HG03025 (cell line): ENCODE measurements at regions not wholly inside any gene's neighbourhood (a gene's known extent, or its start where the extent isn't known, plus 50 kb on each side); places are given as distances from the start of the nearest gene placed in this dataset.

ENCODE experiments used
- ATAC-seq: cut with Tn5 transposase; IDR thresholded peaks from one replicate; pipeline ENCODE4 v1.9.1; 2021; ENCODE audit warnings: mild to moderate bottlenecking, moderate library complexity; ENCODE audit not compliant: unreplicated experiment, low FRiP score

DNA sequence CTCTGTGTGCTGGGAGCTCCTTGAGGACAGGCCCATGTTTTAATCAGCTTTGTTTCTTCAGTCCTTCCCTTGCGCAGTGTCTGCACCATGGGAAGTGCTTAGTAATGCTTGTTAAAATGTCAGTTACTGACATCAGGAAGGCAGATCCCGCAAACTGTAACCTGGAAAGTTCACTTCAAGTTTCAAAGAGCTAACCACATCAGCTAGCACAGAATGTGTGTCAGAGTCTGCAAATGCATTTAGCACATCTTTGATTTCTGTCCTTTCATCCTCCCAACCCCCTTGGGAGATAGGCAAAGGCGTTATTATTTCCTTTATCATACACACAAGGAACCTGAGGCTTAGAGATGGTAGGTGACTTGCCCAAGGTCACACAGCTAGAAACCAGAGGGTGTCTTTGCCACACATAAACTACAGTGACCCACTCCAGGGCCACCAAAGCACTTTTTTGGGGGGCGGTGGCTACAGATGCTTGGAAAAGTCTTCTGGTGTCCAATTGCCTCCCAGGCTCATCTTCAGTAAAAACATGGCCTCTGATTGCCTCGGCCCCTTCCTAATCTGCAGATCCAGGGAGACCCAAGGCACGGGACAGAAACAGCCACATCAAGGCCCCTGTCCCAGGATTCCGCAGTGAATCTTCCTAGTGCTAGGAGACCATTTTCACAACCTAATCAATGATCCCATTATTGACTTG lies 116.2 kb upstream of the GPR26 start:
- ATAC-seq: no peak

- no peak for ATAC-seq
Observed at GRCh38 chr10:123550675-123551096, 115.5 kb upstream of the GPR26 start.

DNA sequence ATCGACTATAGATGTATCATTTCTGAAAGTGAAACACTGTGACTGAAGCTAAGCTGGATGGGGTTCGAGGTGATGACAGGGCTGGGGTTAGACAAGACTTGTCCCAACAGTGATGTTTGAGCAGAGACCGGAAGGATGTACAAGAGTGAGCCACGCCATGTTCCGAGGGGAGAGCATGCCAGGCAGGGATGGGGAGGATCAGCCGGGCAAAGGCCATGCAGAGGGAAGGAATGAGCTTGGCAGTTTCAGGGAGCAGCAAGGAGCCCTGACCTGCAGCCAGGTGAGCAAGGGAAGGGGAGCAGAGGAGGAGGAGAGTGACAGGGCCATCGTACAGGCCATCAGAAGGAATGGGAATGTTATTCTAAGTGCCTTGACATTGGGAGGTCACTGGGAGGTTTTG lies 114.9 kb upstream of the GPR26 start:
- no peak for ATAC-seq

DNA sequence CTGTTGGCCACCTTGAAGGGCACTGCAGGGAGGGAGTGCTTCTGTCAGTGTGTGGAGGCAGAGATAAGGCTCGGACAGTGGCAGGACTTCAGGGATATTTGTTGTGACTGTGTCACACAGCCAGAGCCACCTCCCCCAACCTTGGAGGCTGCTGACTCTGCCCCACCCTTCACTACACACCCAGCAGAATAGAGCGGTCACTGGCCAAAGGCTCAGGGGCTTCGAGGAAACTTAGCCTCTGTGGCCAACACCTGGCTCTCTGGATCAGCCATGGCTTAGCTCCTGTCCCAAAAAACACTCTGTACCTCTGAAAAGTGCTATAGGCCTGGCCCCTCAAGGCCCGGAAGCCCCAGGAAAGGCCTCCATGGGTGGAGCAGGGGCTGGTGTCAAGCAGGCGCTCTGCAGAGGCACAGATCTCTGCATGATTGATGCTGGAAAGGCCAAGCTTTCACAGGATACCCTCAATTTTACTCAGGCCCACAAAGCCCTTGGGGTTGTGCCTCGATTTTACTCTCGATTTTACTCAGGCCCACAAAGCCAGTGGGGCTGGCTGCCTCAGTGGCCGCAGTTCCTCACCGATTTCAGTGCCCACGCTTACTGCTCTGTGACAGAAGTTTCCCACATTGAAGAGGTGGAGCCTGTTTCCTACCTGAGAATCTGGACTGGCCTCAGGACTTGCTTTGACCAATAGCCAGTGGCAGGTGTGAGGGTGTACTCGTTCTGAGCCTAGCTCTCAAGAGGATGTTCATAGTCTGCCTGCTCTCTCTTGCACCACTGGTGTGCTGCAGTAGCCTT lies 113.2 kb upstream of the GPR26 start:
- peak; percentile 53 for ATAC-seq

DNA sequence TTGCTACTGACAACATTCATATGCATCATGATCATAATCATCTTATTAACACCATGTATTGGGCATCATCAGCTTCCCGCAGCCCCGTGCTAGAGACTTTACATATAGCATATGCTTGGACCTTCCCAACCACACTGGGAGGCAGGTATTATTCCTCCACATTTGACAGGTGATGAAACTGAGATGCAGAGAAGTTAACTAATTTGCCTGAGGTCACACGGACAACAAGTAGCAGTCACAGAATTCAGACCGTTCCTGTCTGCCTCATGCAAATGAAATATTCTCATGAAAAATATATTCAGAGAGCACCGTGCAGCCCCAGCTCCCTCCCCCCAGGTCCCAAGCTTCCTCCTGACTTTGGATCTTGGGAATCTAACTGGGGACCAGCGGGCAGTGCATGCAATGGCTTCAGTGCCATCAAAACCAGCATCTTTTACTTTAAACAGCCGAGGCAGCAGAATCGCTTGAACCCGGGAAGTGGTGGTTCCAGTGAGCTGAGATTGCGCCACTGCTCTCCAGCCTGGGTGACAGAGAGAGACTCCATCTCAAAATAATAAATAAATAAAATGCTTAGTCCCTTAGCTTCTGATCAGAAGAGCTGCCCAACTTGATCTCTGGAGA lies 112.2 kb upstream of the GPR26 start:
- ATAC-seq: no peak

GRCh38 chr10:123554656-123555055 lies 111.5 kb upstream of the GPR26 start:
- no peak for ATAC-seq

- no peak for ATAC-seq
Observed at GRCh38 chr10:123555616-123556015, 110.5 kb upstream of the GPR26 start.

DNA sequence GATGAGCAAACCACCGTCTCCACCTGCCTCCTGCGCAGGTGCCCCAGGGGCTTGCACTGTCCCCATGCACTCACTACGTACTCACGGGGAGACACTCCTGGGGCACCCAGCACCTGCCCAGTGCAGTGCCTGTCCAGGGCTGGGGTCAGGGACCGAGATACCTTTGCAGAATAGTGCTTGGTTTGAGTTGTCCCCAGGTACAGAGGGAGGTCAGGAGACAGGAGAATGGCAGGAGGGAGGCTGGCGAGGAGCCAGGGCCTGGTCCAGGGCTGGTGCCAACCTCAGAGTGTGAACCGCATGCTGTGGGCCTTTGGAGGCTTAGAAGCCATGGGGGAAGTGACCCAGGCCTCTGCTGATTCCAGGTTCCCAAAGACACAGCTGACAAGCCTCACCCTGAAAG lies 110.1 kb upstream of the GPR26 start:
- no peak for ATAC-seq

DNA sequence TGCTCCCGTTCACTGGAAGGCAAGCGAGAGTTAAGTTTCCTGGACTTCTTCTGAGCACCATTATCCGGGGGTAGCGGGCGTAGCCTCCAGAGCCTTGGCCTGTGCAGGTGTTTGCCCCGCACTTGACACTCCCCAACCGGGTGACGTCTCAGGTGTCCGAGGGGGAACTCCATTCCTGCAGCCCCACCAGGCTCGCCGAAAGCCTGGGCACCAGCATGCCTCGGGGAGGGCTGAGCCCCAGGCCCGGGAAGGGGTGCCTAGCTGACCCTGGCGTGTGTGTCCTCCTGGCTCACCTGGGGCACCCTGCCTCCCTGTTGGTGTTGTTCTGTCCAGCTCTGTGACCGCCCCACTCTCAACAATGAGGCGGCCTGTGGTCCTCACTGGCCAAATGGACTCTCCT lies 109.4 kb upstream of the GPR26 start:
- ATAC-seq: no peak

GRCh38 chr10:123557366-123558108 lies 108.6 kb upstream of the GPR26 start:
- no peak for ATAC-seq

- ATAC-seq: no peak
Observed at GRCh38 chr10:123558651-123559050, 107.5 kb upstream of the GPR26 start.

DNA sequence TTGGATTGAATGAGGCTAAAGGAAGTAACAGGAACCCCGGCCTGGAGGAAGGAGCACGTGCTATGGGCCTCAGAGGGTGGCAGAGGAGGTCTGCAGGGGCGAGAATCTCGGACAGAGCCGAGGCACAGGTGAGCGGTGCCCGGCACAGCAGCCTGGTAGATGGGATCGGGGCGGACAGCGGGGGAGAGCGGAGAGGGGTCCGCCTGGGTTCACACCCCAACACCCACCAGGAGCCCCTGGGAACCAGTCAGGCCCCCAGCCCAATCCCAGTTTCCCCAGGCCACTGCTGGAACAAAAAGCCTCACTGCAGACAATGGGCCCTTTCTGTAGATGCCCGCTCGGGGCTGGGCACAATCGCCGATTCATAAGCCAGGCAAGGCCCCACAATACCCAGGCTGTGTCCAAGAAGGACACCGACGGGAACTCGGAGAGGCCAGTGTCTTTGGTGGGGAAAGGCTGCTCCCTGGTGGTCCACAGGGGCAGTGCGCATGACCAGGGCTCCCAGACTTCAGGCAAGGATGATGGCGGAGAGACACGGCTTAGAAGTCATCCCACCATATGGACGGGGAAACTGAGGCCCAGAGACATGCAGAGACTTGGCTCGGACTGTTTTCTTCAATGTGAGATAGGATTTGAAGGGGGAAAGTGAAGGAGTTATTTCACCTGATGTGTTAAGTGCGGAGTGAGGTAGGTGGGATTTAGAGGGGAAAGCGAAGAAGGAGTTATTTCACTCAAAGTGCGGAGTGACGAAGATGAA lies 106.9 kb upstream of the GPR26 start:
- ATAC-seq: no peak

GRCh38 chr10:123559823-123560092 lies 106.4 kb upstream of the GPR26 start:
- no peak for ATAC-seq

GRCh38 chr10:123560301-123561140 lies 105.6 kb upstream of the GPR26 start:
- ATAC-seq: no peak

DNA sequence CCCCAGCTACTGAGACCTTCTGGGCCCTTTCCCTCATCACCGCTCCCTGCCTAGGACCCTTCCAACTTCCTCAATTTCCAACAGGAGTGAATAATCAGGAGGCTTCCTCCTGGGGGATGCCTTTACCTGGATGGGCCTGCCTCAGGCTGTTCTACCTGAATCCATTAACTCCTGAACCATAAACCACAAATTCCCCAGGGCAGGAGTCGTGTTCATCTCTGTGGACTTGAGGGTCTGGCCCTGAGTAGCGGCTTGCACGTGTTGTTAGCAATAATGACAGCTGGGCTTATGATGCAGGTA lies 105.1 kb upstream of the GPR26 start:
- ATAC-seq: no peak

DNA sequence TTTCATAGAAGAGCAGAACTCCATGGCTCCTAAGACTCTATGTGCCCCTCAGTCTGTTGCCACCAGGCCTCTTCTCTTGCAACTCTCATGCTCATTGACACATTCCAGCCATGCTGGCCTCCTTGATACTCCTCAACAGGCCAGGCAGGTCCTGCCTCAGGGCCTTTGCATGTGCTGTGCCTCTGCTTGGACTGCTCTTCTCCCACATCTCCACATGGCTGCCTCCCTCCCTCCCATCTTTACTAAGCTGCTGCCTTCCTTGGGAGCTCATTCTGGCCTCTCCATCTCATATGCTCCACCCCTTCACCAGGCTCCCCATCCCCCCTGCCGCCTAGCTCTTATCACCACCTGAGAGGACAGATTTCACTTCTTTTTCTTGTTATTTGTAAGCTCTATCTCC lies 103.8 kb upstream of the GPR26 start:
- no peak for ATAC-seq

DNA sequence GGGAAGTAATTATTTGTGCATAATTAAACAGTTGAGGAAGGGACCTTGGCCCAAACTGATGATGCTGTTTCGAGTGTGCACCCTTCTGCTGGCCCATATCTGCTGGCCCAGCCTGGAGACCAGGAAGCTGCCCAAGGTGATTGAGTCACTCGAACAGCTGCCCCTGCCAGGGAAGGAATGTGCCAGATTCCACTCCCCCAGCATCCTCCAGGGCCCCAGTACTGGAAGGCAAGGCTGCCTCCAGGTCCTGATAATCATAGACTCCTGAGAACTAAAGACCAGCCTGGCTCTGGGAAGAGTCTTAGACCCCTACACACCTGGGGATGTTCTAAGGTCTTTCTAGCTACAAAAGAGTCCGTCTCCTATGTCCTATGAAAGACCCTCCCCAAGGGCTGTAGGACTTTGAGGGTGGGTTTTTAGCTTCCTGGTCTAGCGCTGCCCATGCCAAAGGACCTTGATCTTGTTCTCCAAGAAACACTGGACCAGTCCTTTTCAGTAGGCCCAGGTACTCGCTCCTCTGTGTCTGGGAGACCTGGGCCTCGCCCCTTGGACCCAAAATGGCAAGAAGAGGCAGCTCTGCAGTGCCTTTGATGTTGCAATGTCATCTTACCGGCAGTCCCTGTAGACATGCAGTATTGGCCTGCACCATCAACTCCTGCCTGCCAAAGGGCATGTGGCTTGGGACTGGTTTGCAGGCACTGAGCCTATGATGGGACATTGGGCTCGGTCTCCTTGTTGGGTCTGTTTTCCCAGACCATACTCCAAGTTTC lies 103.2 kb upstream of the GPR26 start:
- ATAC-seq: no peak

DNA sequence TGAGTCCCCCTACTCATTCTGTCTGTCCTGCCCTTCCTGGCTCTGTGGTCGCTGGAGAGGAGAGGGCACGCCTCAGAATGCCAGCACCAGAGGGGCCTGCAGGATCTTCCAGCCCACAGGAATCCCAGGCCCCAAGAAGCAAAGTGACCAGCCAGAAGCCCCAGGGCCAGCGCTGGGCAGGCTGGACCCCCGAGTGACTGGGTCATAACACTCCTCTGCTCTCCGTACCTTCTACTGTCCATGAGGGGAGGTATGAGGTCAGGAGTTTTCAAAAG lies 102.6 kb upstream of the GPR26 start:
- no peak for ATAC-seq

GRCh38 chr10:123563994-123564393 lies 102.2 kb upstream of the GPR26 start:
- ATAC-seq: no peak
